NOMO-1 treated with DMSO at 0.1 percent for 48 hours (cell line): ENCODE measurements at regions not wholly inside any gene's neighbourhood (a gene's known extent, or its start where the extent isn't known, plus 50 kb on each side); places are given as distances from the start of the nearest gene placed in this dataset.
A peak's percentile ranks its signal among the peaks of the same experiment; 100 is the strongest.

ENCODE experiments used
- DNase-seq: peaks from one replicate; lab custom pipeline; 2025; ENCODE audit not compliant: unreplicated experiment; lab: John Stamatoyannopoulos, UW

DNA sequence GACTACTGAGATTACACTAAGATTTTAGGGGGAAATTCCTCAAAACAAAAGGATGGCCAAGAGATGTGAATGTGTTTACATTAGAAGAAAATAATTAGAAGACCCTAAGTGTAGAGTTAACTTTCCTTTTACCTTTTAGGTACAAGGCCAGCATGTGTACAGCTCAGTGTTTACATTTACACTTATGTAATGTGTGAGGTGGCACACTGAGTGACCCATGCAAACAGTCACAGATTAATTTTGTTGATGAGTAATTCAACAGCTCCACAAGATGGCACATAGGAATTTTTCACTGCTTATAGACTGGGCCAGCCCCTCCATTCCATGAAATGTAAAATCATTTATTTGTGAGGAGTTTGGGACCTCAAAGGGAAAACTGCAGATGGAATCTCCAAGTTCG, 90.1 kb upstream of the SLC12A2 start:
- no peak for DNase-seq

DNA sequence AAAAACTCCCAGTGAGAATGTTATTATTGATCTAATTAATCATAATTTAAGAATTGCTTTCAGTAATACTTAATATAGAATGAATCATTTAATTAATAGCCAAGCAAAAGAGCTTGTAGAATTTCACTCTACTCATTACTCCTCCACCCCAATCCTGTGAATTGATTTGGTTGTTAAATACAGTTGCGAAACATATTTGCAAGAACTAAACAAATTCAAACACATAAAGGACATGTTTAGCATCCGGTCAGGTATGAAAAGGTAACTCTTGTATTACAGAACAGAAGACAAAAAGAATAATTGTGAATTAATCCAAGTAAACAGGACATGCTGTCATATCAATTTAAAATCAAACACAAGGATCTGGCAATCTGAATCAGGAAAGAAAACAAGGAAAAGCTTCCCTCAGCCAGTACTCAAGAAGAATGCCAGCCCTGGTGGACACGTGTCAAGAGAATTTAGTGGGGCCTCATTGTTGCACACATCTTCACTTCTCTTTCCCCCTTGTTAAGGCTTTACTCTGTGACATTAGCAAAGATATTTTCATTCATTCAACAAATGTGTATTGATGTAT, 89.4 kb upstream of the SLC12A2 start:
- no peak for DNase-seq

DNA sequence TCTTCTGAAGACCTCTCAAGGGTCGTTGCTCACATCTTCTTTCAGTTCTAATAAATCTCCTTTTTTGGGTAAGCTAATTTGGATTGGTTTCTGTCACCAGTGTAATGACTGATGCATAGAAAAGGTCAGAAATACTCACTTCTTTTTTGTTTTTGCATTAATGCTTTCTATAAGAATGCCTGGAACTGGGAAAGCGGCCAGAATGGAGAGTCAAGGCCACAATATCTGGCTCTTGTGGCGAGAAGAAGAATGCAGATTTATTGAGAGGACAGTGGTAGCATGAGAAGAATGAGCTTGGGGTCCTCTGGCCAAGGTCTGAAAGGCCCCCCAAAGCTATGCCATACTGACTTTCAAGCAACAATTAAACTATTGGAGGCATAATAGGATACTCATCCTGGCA, 88.0 kb upstream of the SLC12A2 start:
- no peak for DNase-seq

DNA sequence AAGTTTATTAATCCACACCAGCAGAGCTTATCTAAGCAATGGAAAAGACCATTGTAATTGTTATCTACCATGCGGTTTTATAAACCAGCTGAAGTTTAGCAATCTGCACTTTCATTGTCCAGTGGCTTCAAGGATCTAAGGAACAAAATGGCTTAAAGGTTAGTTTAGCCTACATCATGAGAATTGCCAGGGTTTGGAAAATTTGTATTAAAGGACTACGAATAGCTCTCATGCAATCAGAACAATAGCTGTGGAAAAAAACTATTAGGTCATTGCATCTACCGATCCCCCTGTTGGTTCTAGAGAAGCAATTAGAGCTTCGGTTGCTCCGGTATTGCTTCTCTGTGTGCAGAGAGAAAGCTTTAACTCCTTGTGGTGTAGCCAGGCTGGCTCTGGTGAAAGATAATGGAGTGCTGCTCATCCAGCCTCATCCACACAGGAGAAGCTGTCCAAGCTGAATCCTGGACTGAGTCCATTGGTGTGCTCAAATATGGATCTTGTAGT, 86.3 kb upstream of the SLC12A2 start:
- DNase-seq = no peak

DNA sequence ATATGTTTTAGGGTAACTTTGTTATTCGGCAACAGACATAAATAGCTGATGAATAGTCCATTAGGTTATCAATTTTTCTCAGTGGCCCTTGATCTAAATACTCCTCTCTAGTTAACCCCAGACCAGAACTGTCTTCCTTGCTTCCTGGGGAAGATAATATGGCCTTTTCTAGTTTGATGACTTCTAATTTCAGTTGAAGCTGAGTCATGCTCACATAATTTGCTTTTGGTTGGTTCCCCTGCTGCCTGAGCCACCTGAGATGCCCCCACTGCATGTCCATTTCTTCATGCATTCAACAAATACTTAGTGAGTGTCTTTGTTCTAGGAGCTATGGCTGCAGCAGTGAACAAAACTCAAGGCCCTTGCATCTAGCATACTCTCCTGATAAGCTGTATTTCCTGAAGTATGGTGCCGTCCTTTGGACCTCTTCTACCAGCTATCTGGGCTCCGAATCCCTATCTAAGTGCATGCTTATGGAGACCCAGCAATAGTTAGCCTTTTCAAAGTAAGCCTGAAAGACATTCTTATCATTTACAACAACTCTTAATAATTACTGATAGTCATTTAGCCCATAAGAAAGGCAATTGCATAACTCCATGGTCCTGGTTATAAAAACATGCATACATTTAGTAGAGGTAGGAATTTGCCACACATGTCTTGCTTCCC, 84.5 kb upstream of the SLC12A2 start:
- DNase-seq = no peak

DNA sequence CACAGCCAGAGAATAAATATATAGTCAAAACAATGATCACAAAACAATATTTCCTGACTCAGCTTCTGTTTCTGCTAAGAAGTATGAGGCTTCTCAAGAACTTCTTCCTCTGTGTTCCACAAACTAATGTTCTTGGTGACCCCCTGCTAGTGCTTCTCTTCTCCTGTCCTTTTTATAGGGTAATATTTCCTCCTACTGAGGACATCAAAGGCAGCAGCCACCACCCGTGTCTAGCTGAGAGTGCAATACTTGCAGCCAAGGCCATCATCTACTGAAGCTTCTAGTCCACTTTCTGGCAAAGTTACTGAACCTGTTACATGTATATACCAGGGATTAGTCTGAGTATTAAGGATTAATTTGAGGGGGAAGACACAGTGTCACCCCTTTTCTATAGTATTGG, 83.7 kb upstream of the SLC12A2 start:
- DNase-seq = no peak

DNA sequence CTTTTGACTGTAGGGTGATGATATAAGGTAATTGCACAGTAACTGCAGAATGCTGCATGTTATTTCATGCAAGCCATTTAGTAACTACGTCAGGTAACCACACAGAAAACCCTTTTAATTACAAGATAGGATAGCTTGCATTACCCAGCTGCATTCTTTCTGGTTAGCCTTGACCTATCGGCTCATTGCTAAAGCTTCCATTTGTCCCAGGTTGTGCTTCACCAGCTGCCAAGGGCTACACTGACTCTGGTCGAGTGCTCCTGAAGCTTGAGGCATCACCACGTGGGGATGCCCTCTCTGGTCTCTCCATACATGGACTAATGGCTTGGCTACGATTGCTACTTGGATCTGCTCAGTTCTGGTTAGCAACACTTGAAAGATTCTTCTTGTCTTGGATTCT, 81.1 kb upstream of the SLC12A2 start:
- DNase-seq = no peak

DNA sequence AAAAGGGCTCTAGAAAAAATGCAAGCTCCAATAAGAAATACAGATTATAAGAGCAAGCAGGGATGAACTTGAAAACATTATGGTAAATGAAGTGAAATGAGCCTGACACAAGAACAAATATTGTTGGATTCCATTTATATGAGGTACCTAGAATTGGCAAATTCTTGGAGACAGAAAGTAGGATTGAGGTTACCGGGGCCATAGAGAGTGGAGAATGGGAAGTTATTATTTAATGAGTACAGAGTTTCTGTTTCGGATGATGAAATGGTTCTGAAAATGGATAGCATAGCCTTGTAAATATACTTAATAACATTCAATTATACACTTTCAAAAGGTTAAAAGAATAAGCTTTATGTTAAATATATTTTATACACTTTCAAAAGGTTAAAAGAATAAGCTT, 75.6 kb upstream of the SLC12A2 start:
- peak; percentile 46 for DNase-seq

DNA sequence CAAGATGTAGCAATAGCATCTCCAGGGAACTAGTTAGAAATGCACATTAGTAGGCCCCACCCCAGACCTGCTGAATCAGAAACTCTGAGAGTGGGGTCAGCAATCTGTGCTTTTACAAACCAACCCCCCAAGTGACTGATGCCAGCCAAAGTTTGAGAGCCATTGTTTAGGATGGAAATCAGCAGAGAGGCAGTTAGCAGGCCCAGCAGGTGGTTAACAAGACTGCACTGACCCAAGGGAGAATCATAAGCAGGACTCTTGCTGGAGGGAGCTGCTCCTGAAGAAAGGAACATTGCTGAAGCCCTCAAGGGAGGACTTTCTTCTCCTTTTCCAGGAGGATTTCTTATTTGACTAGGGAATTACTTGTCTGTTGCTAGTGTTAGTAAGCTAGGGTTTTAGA, 74.2 kb upstream of the SLC12A2 start:
- DNase-seq = no peak

DNA sequence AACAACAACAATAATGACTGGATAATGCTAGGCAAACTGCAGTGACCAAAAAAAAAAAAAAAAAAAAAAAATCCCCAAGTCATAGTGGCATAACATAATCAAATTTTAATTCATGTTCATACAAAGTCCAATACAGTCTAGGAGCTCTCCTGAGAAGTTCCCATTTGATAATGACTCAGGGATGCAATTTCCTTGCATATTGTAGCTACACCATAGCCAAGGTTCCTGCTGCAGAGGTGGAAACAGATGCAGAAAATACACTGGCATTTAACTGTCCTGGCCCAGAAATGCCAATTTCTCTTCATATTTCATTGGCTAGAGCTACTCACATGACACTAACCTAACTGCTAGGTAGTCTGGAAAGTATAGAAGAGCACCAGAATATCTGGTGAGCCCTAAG, 72.2 kb upstream of the SLC12A2 start:
- DNase-seq = no peak

DNA sequence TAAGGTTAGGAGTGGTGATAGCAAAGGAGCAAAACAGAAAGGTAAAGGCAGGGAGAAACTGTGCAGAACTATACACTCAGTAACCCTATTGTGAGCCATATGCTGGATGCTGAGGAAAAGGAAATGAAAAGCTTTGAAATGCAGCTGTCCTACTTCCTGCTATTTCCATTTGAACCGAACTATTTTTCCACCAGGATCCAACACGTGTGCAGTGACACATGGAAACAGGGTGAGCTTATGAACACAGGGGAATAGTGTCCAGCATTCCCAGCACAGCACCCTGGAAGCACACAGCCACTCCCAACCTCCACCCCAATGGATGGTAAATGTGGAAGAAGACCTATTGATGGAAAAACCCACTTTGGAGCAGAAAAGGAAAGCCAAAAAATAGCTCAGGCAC, 69.0 kb upstream of the SLC12A2 start:
- DNase-seq = no peak

DNA sequence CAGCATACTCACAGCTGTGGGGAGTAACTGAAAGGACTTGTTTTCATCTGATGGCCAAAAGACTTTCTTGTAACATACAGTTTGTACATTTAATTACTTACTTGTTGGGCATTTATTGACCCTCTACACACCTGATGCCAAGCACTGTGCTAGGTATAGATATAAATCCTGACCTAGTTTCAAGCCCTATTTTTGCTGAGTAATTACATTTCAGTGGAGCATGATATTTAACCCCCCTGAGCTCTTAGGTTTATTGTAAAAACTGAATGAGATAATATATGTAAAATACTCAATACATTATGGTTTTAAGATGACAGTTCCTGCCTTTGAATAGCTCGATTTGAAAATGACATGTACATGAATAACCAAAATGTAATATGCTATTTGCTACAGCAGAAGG, 68.1 kb upstream of the SLC12A2 start:
- no peak for DNase-seq

DNA sequence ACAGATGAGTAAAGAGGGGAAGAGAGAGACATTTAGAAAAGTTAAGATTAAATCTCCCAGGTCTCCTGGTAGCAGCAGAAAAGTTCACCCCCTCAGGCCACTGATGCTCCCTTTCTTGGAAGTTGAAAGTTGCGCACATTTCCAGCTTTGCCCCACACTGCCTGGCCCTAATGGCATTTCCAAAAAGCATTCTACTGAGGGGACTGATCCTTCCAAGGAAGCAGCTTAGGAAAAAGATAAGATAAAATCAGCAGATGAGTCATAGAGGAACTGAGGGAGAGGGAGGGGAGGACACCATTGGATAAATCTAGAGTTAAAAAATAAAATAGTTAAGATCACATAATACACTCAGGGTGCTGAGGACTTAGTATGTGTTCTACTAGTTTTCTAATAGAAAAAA, 67.6 kb upstream of the SLC12A2 start:
- no peak for DNase-seq

DNA sequence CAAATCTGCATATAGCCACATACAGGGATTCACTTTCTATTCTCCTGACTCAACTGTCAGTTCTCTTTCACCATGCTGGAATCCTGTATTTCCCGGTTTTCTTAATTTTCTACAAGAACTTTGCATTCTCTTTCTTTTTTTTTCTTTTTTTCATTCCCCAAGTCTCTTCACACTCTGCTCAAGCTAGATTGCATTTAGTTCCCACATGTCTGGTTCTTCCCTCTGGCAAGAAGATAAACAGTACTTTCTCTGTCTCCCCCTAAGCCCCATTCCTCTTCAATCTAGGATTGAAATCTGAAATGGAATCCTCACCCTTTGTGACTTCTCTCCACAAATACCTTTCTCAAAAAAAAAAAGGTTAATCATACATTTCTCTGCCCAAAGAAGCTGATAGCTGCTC, 64.2 kb upstream of the SLC12A2 start:
- no peak for DNase-seq

DNA sequence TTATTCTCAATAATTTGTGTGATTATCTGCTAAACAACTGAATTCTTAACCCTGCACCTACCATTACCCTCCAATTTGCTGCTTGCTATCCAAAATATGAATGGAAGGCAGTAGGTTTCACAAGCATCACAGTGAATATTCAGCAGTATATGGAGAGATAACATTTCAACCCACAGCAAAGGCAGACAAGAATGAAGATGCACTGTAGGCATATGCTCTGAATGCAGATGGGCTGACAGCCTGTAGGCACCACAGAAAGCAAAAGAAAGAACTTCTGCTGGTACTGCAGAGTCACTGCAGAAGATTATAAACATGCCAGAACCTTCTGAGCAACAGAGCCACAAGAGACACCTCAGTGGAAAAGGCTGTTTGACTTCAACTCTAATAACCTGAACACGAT, 63.6 kb upstream of the SLC12A2 start:
- DNase-seq = no peak

DNA sequence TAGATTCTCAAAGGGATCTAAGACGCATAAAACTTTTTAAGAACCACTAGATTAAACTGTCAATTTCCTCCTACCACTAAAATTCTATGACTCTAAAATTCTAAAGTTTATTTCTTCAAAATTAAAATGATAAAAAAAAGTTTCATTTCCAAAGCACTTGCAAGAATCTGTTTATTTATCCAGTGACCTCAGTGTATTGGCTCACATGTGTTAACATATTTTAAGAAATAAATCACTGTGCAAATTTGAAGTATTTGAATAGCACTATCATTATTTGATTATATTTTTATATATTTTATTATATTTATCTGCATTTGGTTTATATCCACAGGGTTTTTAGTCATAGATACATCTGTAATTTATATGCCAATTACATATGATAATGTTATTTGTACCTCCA, 62.2 kb upstream of the SLC12A2 start:
- DNase-seq = no peak
